ENCODE measurements at regions not wholly inside any gene's neighbourhood (a gene's known extent, or its start where the extent isn't known, plus 50 kb on each side); places are given as distances from the start of the nearest gene placed in this dataset.

- Histone ChIP-seq H3K27ac (no peak overlapping the region), H3K4me3 (no peak overlapping the region), H3K4me1 (peaks cover 19 to 38% of the 10 kb centered on the region in 2 donors), H3K36me3 (no peaks in the 10 kb centered on the region), H3K9me3 (no peaks in the 10 kb centered on the region), H3K27me3 (no peaks in the 10 kb centered on the region)
- intact Hi-C loops (cut with DNase I; ENCODE audit: low total_unique reads): no loop called here
- no peak for TF ChIP-seq CTCF (IDR thresholded peaks at IDR 0.05)
- no peak for TF ChIP-seq POLR2A (IDR thresholded peaks at IDR 0.05)
- no peak for TF ChIP-seq POLR2AphosphoS5 (IDR thresholded peaks at IDR 0.05)
- peak; percentile 9 to 14 for DNase-seq (ENCODE audit: low spot score in 2 of 2)
Measured at GRCh38 chr3:194281766-194282165, 69.4 kb downstream of the CPN2 start.

DNA sequence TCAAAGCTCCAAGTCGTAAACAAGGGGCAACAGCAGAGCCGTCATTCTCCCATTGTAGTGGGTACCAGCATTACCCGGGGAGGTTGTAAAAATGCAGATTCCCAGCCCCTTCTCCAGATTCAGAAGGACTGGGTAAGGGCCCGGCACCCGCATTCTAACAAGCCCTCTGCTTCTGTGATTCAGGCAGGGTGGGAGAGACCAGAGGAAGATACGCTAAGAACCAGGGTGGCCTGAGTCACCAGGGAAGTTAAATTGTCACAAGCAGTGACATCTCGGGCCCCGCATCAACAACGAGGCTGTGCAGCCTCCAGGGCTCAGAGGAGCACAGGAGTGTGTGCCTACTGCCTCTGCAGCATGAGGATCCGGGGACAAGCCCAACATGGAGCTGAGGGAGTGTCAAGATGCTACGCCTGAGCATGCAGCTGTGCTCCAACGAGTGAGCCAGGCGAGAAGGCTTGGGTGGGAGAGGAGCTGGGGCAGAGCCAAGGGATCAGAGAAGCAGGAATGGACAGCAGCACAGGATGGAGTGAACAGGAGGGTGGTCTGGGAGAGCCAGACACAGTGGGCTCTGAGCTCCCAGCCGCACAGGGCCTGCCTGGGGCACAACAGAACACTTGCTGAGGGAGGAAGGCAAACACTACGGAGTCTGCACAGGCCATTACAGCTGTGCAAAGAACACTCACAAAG, 68.5 kb downstream of the CPN2 start:
- H3K36me3 ChIP-seq: no peaks in the 10 kb centered on the region
- peak; percentile 11 to 33 for DNase-seq (ENCODE audit: low spot score in 2 of 2)
- H3K27me3 ChIP-seq: no peaks in the 10 kb centered on the region
- TF ChIP-seq CTCF (IDR thresholded peaks at IDR 0.05) (no peak), POLR2A (IDR thresholded peaks at IDR 0.05) (no peak), POLR2AphosphoS5 (IDR thresholded peaks at IDR 0.05) (no peak)
- H3K27ac ChIP-seq: peak overlapping the region in 1 of 2 donors; percentile 26
- no peak overlapping the region for H3K4me3 ChIP-seq
- intact Hi-C loops (cut with DNase I; ENCODE audit: low total_unique reads): no loop called here
- peaks cover 13 to 31% of the 10 kb centered on the region in 2 donors for H3K4me1 ChIP-seq
- H3K9me3 ChIP-seq: no peaks in the 10 kb centered on the region

- H3K36me3 ChIP-seq: no peaks in the 10 kb centered on the region
- TF ChIP-seq POLR2AphosphoS5 (IDR thresholded peaks at IDR 0.05) (peak in 1 of 3 donors; percentile 35), CTCF (IDR thresholded peaks at IDR 0.05) (no peak)
- peaks cover 7 to 24% of the 10 kb centered on the region in 2 donors for H3K4me1 ChIP-seq
- peak overlapping the region in 1 of 2 donors; percentile 46 for H3K27ac ChIP-seq
- DNase-seq (ENCODE audit: low spot score in 2 of 2): peak; percentile 3 to 38
- intact Hi-C loops (cut with DNase I; ENCODE audit: low total_unique reads): no loop called here
- no peaks in the 10 kb centered on the region for H3K27me3 ChIP-seq
- no peaks in the 10 kb centered on the region for H3K9me3 ChIP-seq
- H3K4me3 ChIP-seq: no peak overlapping the region
Measured at GRCh38 chr3:194283221-194284006, 67.7 kb downstream of the CPN2 start.

DNA sequence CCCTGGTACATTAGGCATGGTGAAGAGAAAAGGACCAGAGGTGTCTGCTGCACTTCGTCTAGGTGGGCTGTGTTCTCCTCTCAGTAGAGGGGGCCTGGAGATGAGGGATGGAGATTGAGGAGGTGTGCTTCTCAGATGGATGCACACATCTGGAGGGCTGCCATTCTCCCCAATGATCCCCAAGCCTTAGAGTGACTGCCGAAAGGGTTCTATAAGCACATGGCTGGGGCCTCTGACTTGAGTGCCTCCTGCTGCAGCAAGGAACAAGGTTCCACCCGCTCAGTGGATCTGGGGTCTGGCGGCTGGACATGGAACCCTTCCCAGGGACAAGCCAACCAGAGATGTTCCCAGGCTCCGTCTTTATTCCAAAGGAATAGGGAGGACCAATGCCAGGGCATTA, 66.8 kb downstream of the CPN2 start:
- Histone ChIP-seq H3K36me3 (no peaks in the 10 kb centered on the region), H3K4me3 (no peak overlapping the region), H3K27ac (peak overlapping the region in 1 of 2 donors; percentile 46), H3K4me1 (peaks cover 0 to 15% of the 10 kb centered on the region in 2 donors), H3K9me3 (no peaks in the 10 kb centered on the region), H3K27me3 (no peaks in the 10 kb centered on the region)
- TF ChIP-seq CTCF (IDR thresholded peaks at IDR 0.05): no peak
- TF ChIP-seq POLR2AphosphoS5 (IDR thresholded peaks at IDR 0.05): no peak
- TF ChIP-seq POLR2A (IDR thresholded peaks at IDR 0.05): no peak
- intact Hi-C loops (cut with DNase I; ENCODE audit: low total_unique reads): no loop called here
- DNase-seq (ENCODE audit: low spot score in 2 of 2): peak in 1 of 2 donors; percentile 27

All from breast epithelium (tissue), 4 donors.